Stomach (tissue), 8 donors: ENCODE measurements at regions not wholly inside any gene's neighbourhood (a gene's known extent, or its start where the extent isn't known, plus 50 kb on each side); places are given as distances from the start of the nearest gene placed in this dataset.

ENCODE experiments used
- DNase-seq, 2 donors: peaks; one replicate each; pipeline versions ENCODE4 v3.0.0 to v3.0.0-alpha.2; 2013 to 2019
- H3K27ac ChIP-seq, 5 donors: fragments of 200-600 bp in 4 of 5; sonication (generic) in 4 of 5; one replicate each; pipeline ENCODE4 v1.5.1; 2013 to 2019; ENCODE audit warnings: mild to moderate bottlenecking in 1 of 5, moderate library complexity in 1 of 5
- H3K27me3 ChIP-seq, 3 donors: fragments of 200-600 bp; sonication (generic); one replicate each; pipeline ENCODE4 v1.5.1; 2017 to 2019; ENCODE audit warnings: mixed run types in 1 of 3
- H3K36me3 ChIP-seq, 4 donors: fragments of 200-600 bp; sonication (generic); 1 replicate in 3 of 4; 2 replicates in 1 of 4; pipeline ENCODE4 v1.5.1; 2016 to 2019
- H3K4me1 ChIP-seq, 4 donors: fragments of 200-600 bp; sonication (generic); one replicate each; pipeline ENCODE4 v1.5.1; 2016 to 2019
- H3K4me3 ChIP-seq, 4 donors: fragments of 200-600 bp; sonication (generic) in 3 of 4; one replicate each; pipeline ENCODE4 v1.5.1; 2016 to 2019; ENCODE audit warnings: mild to moderate bottlenecking in 1 of 4
- H3K9me3 ChIP-seq, 4 donors: fragments of 200-600 bp; sonication (generic); one replicate each; pipeline ENCODE4 v1.5.1; 2016 to 2019
- CTCF ChIP-seq, 7 experiments: fragments of 450-650 bp in 4 of 7; fragments of 200-600 bp in 3 of 7; sonication (generic) in 3 of 7; IDR thresholded peaks; one replicate each; pipeline ENCODE4 v1.5.1; 2016 to 2019; ENCODE audit warnings: antibody characterized with exemption in 7 of 7, control low read depth in 2 of 7, mild to moderate bottlenecking in 1 of 7
- EP300 ChIP-seq: sonication (generic); formaldehyde crosslinking; IDR thresholded peaks from one replicate; pipeline ENCODE4 v1.6.1; 2017; ENCODE audit warnings: antibody characterized with exemption
- POLR2A ChIP-seq, 4 donors: fragments of 450-650 bp; IDR thresholded peaks; one replicate each; pipeline ENCODE4 v1.6.1; 2016; ENCODE audit warnings: antibody characterized with exemption in 4 of 4, control low read depth in 2 of 4, mild to moderate bottlenecking in 1 of 4, moderate library complexity in 1 of 4
- POLR2AphosphoS5 ChIP-seq, 3 donors: sonication (generic); formaldehyde crosslinking; IDR thresholded peaks; one replicate each; pipeline ENCODE4 v1.6.1; 2016; ENCODE audit warnings: antibody characterized with exemption in 3 of 3
- WGBS, 5 donors: extraction: QIAGEN DNeasy Blood & Tissue Kit in 3 of 5; methylation state at CpG; one replicate each; pipeline versions ENCODE4 v1.1.5 to v1.1.7; 2013 to 2018; 5-methylcytosine and 5-hydroxymethylcytosine counted together
- intact Hi-C: fragments of 100-400 bp; cut with DNase I; formaldehyde crosslinking; loops from one replicate; pipeline ENCODE4 v1.15.1; 2023; ENCODE audit warnings: low total_unique reads
- donor health status: healthy with polysubstance abuse.
- donor health status: Bipolar disorder and iron deficiency.
- donor health status: healthy.

GRCh38 chr6:165782134-165782533 is 119.1 kb upstream of the PDE10A start:
- Histone ChIP-seq H3K27me3 (no peaks in the 10 kb centered on the region), H3K36me3 (no peaks in the 10 kb centered on the region), H3K27ac (no peak overlapping the region), H3K9me3 (no peaks in the 10 kb centered on the region), H3K4me3 (no peak overlapping the region), H3K4me1 (no peaks in the 10 kb centered on the region)
- TF ChIP-seq POLR2AphosphoS5 (IDR thresholded peaks at IDR 0.05): no peak
- no peak for TF ChIP-seq EP300
- no peak for TF ChIP-seq POLR2A (IDR thresholded peaks at IDR 0.05)
- no peak for TF ChIP-seq CTCF (IDR thresholded peaks at IDR 0.05)
- intact Hi-C loops: no loop called here
- no peak for DNase-seq
- WGBS, 5 donors: 68 to 84% (median 78%) methylated on average over 8 of the region's 8 CpGs

- TF ChIP-seq CTCF (IDR thresholded peaks at IDR 0.05): no peak
- TF ChIP-seq POLR2AphosphoS5 (IDR thresholded peaks at IDR 0.05): no peak
- no peak for TF ChIP-seq EP300
- TF ChIP-seq POLR2A (IDR thresholded peaks at IDR 0.05): no peak
- 83 to 96% (median 91%) methylated on average over 3 of the region's 3 CpGs for WGBS, 5 donors
- no peaks in the 10 kb centered on the region for H3K9me3 ChIP-seq
Observed at GRCh38 chr6:165777680-165778079, 114.6 kb upstream of the PDE10A start.

DNA sequence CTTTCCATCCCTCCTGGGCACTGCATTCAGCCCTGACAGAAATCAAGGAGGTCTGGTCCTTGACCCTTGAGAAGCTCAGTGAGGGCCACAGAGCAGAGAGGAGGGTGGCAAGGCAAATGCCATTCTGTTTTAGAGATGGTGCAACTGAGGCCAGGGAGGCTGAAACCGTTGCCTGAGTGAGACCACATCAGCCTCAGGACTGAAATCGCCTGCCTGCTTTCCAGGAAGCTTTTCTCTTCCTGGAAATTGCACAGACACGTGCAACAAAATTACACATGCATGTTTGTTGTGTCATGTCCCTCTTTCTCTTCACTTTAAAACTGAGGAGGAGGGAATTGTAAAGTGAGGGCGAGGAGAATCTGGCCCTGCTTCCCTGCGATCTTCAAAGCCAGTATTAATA is 113.7 kb upstream of the PDE10A start:
- Histone ChIP-seq H3K27me3 (peaks cover 0 to 5% (median 0%) of the 10 kb centered on the region in 3 donors), H3K9me3 (no peaks in the 10 kb centered on the region), H3K4me1 (peaks cover 0 to 6% (median 0%) of the 10 kb centered on the region in 4 donors), H3K27ac (no peak overlapping the region), H3K4me3 (no peak overlapping the region), H3K36me3 (no peaks in the 10 kb centered on the region)
- WGBS, 5 donors: 52 to 59% (median 54%) methylated on average over 5 of the region's 5 CpGs
- intact Hi-C loops: no loop called here
- no peak for DNase-seq
- TF ChIP-seq POLR2A (IDR thresholded peaks at IDR 0.05) (no peak), CTCF (IDR thresholded peaks at IDR 0.05) (no peak), EP300 (no peak)

More at GRCh38 chr6:165777680-165778079, 114.6 kb upstream of the PDE10A start:
- DNase-seq: no peak
- intact Hi-C loops: no loop called here
- Histone ChIP-seq H3K4me1 (peaks cover 0 to 6% (median 0%) of the 10 kb centered on the region in 4 donors), H3K27me3 (peaks cover 0 to 5% (median 0%) of the 10 kb centered on the region in 3 donors), H3K27ac (no peak overlapping the region), H3K36me3 (no peaks in the 10 kb centered on the region), H3K4me3 (no peak overlapping the region)

DNA sequence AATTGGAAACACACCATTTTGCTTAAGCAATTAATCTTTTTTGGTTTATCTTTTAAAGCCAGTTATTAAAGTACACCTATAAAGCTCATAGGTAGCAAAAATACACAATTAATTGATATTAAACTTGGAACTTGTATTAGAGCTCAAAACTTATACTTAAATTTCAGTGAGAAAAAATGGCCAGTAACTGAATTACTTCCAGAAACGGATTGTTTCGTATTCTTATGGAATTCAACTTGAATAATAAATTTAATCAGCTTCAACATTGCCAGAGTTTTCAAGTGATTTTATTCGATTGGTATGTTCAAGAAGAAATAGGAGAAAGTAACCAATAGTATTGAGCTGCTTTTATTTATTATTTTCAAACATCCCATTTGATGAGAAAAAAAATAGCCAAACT is 112.7 kb upstream of the PDE10A start:
- peaks cover 0 to 6% (median 0%) of the 10 kb centered on the region in 4 donors for H3K4me1 ChIP-seq
- no peak for DNase-seq
- H3K9me3 ChIP-seq: no peaks in the 10 kb centered on the region
- WGBS, 5 donors: 59 to 75% (median 69%) methylated on average over 3 of the region's 3 CpGs
- H3K27me3 ChIP-seq: peaks cover 0 to 5% (median 0%) of the 10 kb centered on the region in 3 donors
- no peaks in the 10 kb centered on the region for H3K36me3 ChIP-seq
- H3K27ac ChIP-seq: no peak overlapping the region
- intact Hi-C loops: no loop called here
- H3K4me3 ChIP-seq: no peak overlapping the region
- TF ChIP-seq CTCF (IDR thresholded peaks at IDR 0.05) (no peak), EP300 (no peak), POLR2A (IDR thresholded peaks at IDR 0.05) (no peak), POLR2AphosphoS5 (IDR thresholded peaks at IDR 0.05) (no peak)
